ENCODE measurements at regions not wholly inside any gene's neighbourhood (a gene's known extent, or its start where the extent isn't known, plus 50 kb on each side); places are given as distances from the start of the nearest gene placed in this dataset.

DNA sequence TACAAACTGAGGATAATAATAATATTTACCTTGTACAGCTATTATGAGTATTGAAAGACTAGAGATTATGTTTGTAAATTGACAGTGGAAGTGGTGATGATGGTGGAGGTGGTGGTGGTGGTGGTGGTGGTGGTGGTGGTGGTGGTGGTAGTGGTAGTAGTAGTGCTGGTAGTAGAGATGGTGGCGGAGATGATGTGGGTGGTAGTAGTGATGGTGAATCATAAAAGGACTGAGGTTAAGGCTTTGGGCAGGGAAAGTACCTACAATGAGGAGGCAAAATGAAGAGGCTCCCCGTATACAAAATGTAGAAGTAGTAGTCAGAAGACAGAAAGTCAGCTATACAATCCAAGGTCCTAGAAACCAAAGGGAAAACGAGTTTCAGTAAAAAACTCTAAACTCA, 214.1 kb downstream of the BCOR start:
- TF ChIP-seq EZH2phosphoT487 (conservative IDR thresholded peaks at IDR 0.05; ENCODE audit: low read length), result no peak
- TF ChIP-seq, protein P1, sequence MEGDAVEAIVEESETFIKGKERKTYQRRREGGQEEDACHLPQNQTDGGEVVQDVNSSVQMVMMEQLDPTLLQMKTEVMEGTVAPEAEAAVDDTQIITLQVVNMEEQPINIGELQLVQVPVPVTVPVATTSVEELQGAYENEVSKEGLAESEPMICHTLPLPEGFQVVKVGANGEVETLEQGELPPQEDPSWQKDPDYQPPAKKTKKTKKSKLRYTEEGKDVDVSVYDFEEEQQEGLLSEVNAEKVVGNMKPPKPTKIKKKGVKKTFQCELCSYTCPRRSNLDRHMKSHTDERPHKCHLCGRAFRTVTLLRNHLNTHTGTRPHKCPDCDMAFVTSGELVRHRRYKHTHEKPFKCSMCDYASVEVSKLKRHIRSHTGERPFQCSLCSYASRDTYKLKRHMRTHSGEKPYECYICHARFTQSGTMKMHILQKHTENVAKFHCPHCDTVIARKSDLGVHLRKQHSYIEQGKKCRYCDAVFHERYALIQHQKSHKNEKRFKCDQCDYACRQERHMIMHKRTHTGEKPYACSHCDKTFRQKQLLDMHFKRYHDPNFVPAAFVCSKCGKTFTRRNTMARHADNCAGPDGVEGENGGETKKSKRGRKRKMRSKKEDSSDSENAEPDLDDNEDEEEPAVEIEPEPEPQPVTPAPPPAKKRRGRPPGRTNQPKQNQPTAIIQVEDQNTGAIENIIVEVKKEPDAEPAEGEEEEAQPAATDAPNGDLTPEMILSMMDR (IDR thresholded peaks at IDR 0.05; ENCODE audit: insufficient read depth, low read length, poor library complexity, severe bottlenecking), result no peak
- H3K4me3 ChIP-seq (ENCODE audit: insufficient read depth, low read length, poor library complexity, severe bottlenecking), result no peak overlapping the region
- H3K4me2 ChIP-seq (ENCODE audit: low read depth, low read length, poor library complexity, severe bottlenecking), result no peak overlapping the region
- no peaks in the 10 kb centered on the region for H4K20me1 ChIP-seq (ENCODE audit: low read depth, low read length)
- H3K79me2 ChIP-seq (ENCODE audit: insufficient read depth, low read length), result no peaks in the 10 kb centered on the region
- no peaks in the 10 kb centered on the region for H3F3A ChIP-seq (ENCODE audit: insufficient read depth)
- no peaks in the 10 kb centered on the region for H3K27me3 ChIP-seq (ENCODE audit: low read length)
- no peaks in the 10 kb centered on the region for H3K9me3 ChIP-seq (ENCODE audit: insufficient read depth, low read length)
- no peak overlapping the region for H3K27ac ChIP-seq (ENCODE audit: low read depth, low read length)
- no peak overlapping the region for H3K9ac ChIP-seq (ENCODE audit: low read length)
- H2AFZ ChIP-seq (ENCODE audit: low read depth, low read length, severe bottlenecking), result no peak overlapping the region
- no peaks in the 10 kb centered on the region for H3K36me3 ChIP-seq (ENCODE audit: low read length)
- no peaks in the 10 kb centered on the region for H3K9me2 ChIP-seq (replicated peaks; ENCODE audit: insufficient read depth, low read length)

DNA sequence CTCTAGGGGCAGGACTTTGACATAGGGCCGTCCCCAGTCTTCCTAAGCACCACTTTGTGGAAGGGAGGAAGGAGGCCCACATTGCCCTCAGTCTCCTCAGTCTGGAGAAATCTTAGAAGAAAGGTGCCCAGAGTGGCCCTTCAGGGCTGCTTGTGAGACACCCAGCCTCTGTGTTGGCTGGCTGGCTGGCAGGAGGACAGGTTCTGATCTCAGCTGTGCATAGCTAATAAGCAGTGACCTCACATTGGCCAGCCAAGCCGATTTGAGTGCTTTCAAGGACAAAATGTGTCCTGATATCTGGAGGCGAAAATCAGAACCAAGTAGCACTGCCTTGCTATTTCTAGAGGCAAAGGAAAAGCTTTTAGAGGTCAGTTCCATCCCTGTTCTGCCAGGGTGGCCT, 211.5 kb downstream of the BCOR start:
- Histone ChIP-seq H3K9me3 (ENCODE audit: insufficient read depth, low read length) (no peaks in the 10 kb centered on the region), H3K27me3 (ENCODE audit: low read length) (no peaks in the 10 kb centered on the region), H3K9ac (ENCODE audit: low read length) (no peak overlapping the region), H3K4me2 (ENCODE audit: low read depth, low read length, poor library complexity, severe bottlenecking) (no peak overlapping the region), H3F3A (ENCODE audit: insufficient read depth) (no peaks in the 10 kb centered on the region), H2AFZ (ENCODE audit: low read depth, low read length, severe bottlenecking) (no peak overlapping the region), H4K20me1 (ENCODE audit: low read depth, low read length) (no peaks in the 10 kb centered on the region), H3K9me2 (replicated peaks; ENCODE audit: insufficient read depth, low read length) (no peaks in the 10 kb centered on the region), H3K36me3 (ENCODE audit: low read length) (no peaks in the 10 kb centered on the region), H3K79me2 (ENCODE audit: insufficient read depth, low read length) (no peaks in the 10 kb centered on the region), H3K27ac (ENCODE audit: low read depth, low read length) (no peak overlapping the region), H3K4me3 (ENCODE audit: insufficient read depth, low read length, poor library complexity, severe bottlenecking) (no peak overlapping the region)
- TF ChIP-seq, protein P1 (IDR thresholded peaks at IDR 0.05; ENCODE audit: insufficient read depth, low read length, poor library complexity, severe bottlenecking), result no peak
- no peak for TF ChIP-seq EZH2phosphoT487 (conservative IDR thresholded peaks at IDR 0.05; ENCODE audit: low read length)

DNA sequence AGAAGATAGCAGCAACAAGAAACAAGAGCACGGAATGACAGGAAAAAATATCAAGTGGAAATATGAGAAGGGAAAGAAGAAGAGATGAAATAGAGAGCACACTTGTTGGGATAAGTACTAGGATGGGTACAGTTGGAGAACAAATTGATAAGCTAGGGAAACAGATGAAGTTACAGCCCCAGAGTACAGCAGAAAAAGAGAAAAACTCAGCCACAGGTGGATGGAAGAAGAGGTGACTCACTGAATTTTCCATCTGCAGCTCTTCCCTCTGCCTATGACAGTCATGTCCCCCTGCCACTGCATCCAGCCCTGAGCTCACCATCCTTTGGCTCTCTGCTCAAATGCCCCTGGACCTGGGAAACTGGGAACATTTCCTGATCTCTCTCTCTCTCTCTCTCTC, 209.0 kb downstream of the BCOR start:
- Histone ChIP-seq H3F3A (ENCODE audit: insufficient read depth) (no peaks in the 10 kb centered on the region), H2AFZ (ENCODE audit: low read depth, low read length, severe bottlenecking) (no peak overlapping the region), H3K9me3 (ENCODE audit: insufficient read depth, low read length) (no peaks in the 10 kb centered on the region), H3K9ac (ENCODE audit: low read length) (no peak overlapping the region), H3K9me2 (replicated peaks; ENCODE audit: insufficient read depth, low read length) (no peaks in the 10 kb centered on the region), H4K20me1 (ENCODE audit: low read depth, low read length) (no peaks in the 10 kb centered on the region), H3K79me2 (ENCODE audit: insufficient read depth, low read length) (no peaks in the 10 kb centered on the region), H3K27ac (ENCODE audit: low read depth, low read length) (no peak overlapping the region), H3K27me3 (ENCODE audit: low read length) (no peaks in the 10 kb centered on the region), H3K36me3 (ENCODE audit: low read length) (no peaks in the 10 kb centered on the region), H3K4me3 (ENCODE audit: insufficient read depth, low read length, poor library complexity, severe bottlenecking) (no peak overlapping the region), H3K4me2 (ENCODE audit: low read depth, low read length, poor library complexity, severe bottlenecking) (no peak overlapping the region)
- TF ChIP-seq, protein P1 (IDR thresholded peaks at IDR 0.05; ENCODE audit: insufficient read depth, low read length, poor library complexity, severe bottlenecking), result no peak
- no peak for TF ChIP-seq EZH2phosphoT487 (conservative IDR thresholded peaks at IDR 0.05; ENCODE audit: low read length)
